RCC 7860 (cell line): ENCODE measurements at regions not wholly inside any gene's neighbourhood (a gene's known extent, or its start where the extent isn't known, plus 50 kb on each side); places are given as distances from the start of the nearest gene placed in this dataset.

Experiments
- DNase-seq: peaks from one replicate; pipeline ENCODE4 v3.0.0-alpha.2; 2015; ENCODE audit warnings: low spot score
- FAIRE-seq: peaks from 2 replicates; lab custom pipeline; 2012; peaks lifted over from hg19 to GRCh38; lab: Jason Lieb, UNC

DNA sequence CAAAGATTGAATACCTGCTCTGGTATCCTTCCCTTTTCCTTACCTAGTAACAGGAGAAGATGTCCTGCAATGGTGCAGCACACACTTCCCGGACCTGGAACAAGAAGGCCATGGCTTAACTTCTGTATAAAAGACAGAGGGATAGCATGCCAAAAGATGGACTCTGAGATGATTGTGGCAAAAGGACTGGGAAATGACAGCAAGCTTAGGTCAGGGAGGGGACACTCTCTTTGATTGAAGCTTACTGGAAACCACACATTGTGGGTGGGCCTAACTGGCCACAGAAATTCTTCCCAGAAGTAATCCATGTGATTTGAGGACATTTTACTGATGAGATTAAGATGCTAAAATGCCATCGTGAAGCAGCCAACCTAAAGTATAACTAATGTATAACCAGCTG is 71.0 kb upstream of the OTUD4 start:
- no peak for DNase-seq
- no peak for FAIRE-seq

DNA sequence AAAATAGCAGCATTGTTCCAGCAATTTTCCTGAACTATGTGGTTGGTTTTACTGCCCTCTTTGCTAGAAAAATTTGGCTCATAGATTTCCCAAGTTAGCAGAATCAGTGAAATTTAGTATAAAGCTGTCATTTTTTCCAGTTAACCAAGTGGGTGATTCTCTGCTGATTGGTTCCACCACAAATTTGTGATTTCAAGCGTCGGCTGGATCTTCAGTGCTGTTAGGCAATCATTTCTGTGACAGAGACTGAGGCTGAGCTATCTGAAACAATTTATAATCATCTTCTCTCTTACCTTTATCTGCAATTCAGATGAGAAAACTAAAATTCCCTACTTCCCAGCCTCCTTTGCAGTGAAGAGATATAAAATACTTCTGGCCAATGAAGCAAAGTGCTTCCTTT is 68.6 kb upstream of the OTUD4 start:
- DNase-seq (no peak), FAIRE-seq (no peak)

GRCh38 chr4:145248502-145248901 is 68.1 kb upstream of the OTUD4 start:
- no peak for DNase-seq

GRCh38 chr4:145234091-145234706 is 53.8 kb upstream of the OTUD4 start:
- FAIRE-seq (no peak), DNase-seq (peak; percentile 20)

More at GRCh38 chr4:145248502-145248901, 68.1 kb upstream of the OTUD4 start:
- no peak for FAIRE-seq

- FAIRE-seq (no peak), DNase-seq (no peak)
Measured at GRCh38 chr4:145231906-145232700, 51.7 kb upstream of the OTUD4 start.

DNA sequence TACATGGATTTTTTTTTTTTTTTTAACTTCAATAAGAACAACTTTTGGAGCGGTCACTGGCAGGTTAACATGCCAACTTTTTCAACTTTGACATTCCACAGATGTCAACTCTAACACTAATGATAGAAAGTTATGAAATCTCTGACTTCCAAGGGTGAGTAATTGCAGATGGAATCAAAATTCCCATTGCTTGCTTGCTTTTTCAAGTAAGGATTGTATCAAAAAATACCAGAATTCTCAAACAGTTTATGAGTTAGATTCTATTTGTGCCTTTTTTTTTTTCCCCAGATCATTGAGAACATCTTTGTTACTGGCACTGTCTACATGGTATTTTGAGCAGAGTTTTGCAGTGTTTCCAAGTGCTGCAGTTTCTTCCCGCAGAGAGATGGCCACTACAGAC is 50.3 kb upstream of the OTUD4 start:
- FAIRE-seq, result no peak
- no peak for DNase-seq
